H1 (cell line): ENCODE measurements at regions not wholly inside any gene's neighbourhood (a gene's known extent, or its start where the extent isn't known, plus 50 kb on each side); places are given as distances from the start of the nearest gene placed in this dataset.

Source experiments
- CTCF ChIA-PET: fragments of 300-600 bp; sonication (Branson Sonifier 250); formaldehyde crosslinking; loops from one replicate; lab custom pipeline; 2021; ENCODE audit not compliant: partially characterized antibody; lab: Charles Lee
- POLR2A ChIA-PET: fragments of 300-600 bp; sonication (Branson Sonifier 250); formaldehyde crosslinking; loops from one replicate; lab custom pipeline; 2021; ENCODE audit warnings: inconsistent platforms; ENCODE audit not compliant: partially characterized antibody; lab: Charles Lee
- DNase-seq, 2 experiments: peaks; one replicate each; pipeline versions ENCODE4 v3.0.0 to v3.0.0-alpha.2; 2010 to 2022; ENCODE audit warnings: low spot score in 2 of 2, low read depth in 1 of 2, mixed read lengths in 1 of 2
- FAIRE-seq: peaks from 2 replicates; lab custom pipeline; 2011; peaks lifted over from hg19 to GRCh38; lab: Jason Lieb, UNC
- H2AFZ ChIP-seq: 2 replicates; pipeline ENCODE4 v1.8.1; 2012; ENCODE audit warnings: low read length, inconsistent platforms
- H2AK5ac ChIP-seq: 2 replicates; pipeline ENCODE4 v1.6.1; 2013; ENCODE audit warnings: low read depth, low read length
- H2BK120ac ChIP-seq: replicated peaks from 2 replicates; pipeline ENCODE3; 2013; ENCODE audit warnings: low read depth, low read length, inconsistent platforms
- H2BK12ac ChIP-seq: 2 replicates; pipeline ENCODE4 v1.6.1; 2013; ENCODE audit warnings: low read depth, low read length
- H2BK15ac ChIP-seq: 2 replicates; pipeline ENCODE4 v1.6.1; 2013; ENCODE audit warnings: low read length
- H2BK20ac ChIP-seq: 2 replicates; pipeline ENCODE4 v1.6.1; 2013; ENCODE audit warnings: low read length
- H2BK5ac ChIP-seq: 2 replicates; pipeline ENCODE4 v1.6.1; 2013; ENCODE audit warnings: low read depth, low read length
- H3K14ac ChIP-seq: 2 replicates; pipeline ENCODE4 v1.6.1; 2013; ENCODE audit warnings: inconsistent platforms; ENCODE audit not compliant: insufficient read length
- H3K18ac ChIP-seq: 2 replicates; pipeline ENCODE4 v1.6.1; 2013; ENCODE audit warnings: low read length; ENCODE audit errors: extremely low read depth
- H3K23ac ChIP-seq: 2 replicates; pipeline ENCODE4 v1.6.1; 2013; ENCODE audit warnings: inconsistent platforms; ENCODE audit not compliant: insufficient read length
- H3K23me2 ChIP-seq: 2 replicates; pipeline ENCODE4 v1.6.1; 2013; ENCODE audit warnings: low read depth, low read length
- H3K27ac ChIP-seq: 2 replicates; pipeline ENCODE4 v1.6.1; 2011; ENCODE audit warnings: low read depth, low read length, inconsistent platforms
- H3K27me3 ChIP-seq, 4 experiments: replicated peaks in 1 of 4; 1 replicate in 1 of 4; 2 replicates in 3 of 4; pipeline versions ENCODE4 v1.6.1 to v1.8.1; 2011 to 2013; ENCODE audit warnings: low read length in 3 of 4, mild to moderate bottlenecking in 3 of 4, inconsistent platforms in 2 of 4, mixed read lengths in 2 of 4, moderate library complexity in 1 of 4; ENCODE audit not compliant: control insufficient read depth in 3 of 4, insufficient read depth in 3 of 4; ENCODE audit errors: extremely low read depth in 1 of 4
- H3K36me3 ChIP-seq, 4 experiments: 2 replicates each; pipeline versions ENCODE4 v1.6.1 to v1.8.1; 2011 to 2013; ENCODE audit warnings: mild to moderate bottlenecking in 4 of 4, low read length in 3 of 4, moderate library complexity in 2 of 4, control low read depth in 1 of 4, inconsistent platforms in 1 of 4; ENCODE audit not compliant: insufficient read depth in 4 of 4, control insufficient read depth in 2 of 4
- H3K4ac ChIP-seq: replicated peaks from 2 replicates; pipeline ENCODE3; 2013; ENCODE audit warnings: low read length, low read depth, mixed read lengths, inconsistent platforms; ENCODE audit not compliant: insufficient read length
- H3K4me1 ChIP-seq, 4 experiments: replicated peaks in 1 of 4; 1 replicate in 1 of 4; 2 replicates in 3 of 4; pipeline versions ENCODE4 v1.6.1 to v1.8.1; 2011 to 2013; ENCODE audit warnings: low read length in 3 of 4, inconsistent platforms in 2 of 4, mixed read lengths in 1 of 4; ENCODE audit not compliant: insufficient read depth in 4 of 4, control insufficient read depth in 3 of 4
- H3K4me2 ChIP-seq, 2 experiments: 2 replicates each; pipeline versions ENCODE4 v1.6.1 to v1.8.1; 2011 to 2013; ENCODE audit warnings: low read depth in 2 of 2, low read length in 2 of 2, control low read depth in 1 of 2, inconsistent platforms in 1 of 2, mild to moderate bottlenecking in 1 of 2; ENCODE audit not compliant: insufficient read depth in 1 of 2
- H3K4me3 ChIP-seq, 4 experiments: fragments of 200-600, 300-600 bp in 1 of 4; sonication (generic), shearing (Covaris generic), sonication (Bioruptor Twin) in 1 of 4; 2 replicates each; pipeline versions ENCODE4 v1.5.1 to v1.8.1; 2011 to 2016; ENCODE audit warnings: low read length in 4 of 4, low read depth in 3 of 4, control low read depth in 2 of 4, inconsistent platforms in 2 of 4, mild to moderate bottlenecking in 2 of 4, mixed read lengths in 1 of 4, moderate library complexity in 1 of 4; ENCODE audit not compliant: insufficient read depth in 2 of 4; ENCODE audit errors: extremely low read depth in 1 of 4
- H3K56ac ChIP-seq: replicated peaks from 2 replicates; pipeline ENCODE3; 2013; ENCODE audit warnings: low read depth, mild to moderate bottlenecking, mixed read lengths, low read length, inconsistent platforms; ENCODE audit not compliant: insufficient read length
- H3K79me1 ChIP-seq: 2 replicates; pipeline ENCODE4 v1.6.1; 2013; ENCODE audit warnings: low read depth, low read length, control low read depth
- H3K79me2 ChIP-seq, 2 experiments: 2 replicates each; pipeline versions ENCODE4 v1.6.1 to v1.8.1; 2012 to 2013; ENCODE audit warnings: low read length in 2 of 2, mild to moderate bottlenecking in 2 of 2, inconsistent platforms in 1 of 2; ENCODE audit not compliant: insufficient read depth in 2 of 2, control insufficient read depth in 1 of 2
- H3K9ac ChIP-seq, 4 experiments: replicated peaks in 1 of 4; 1 replicate in 1 of 4; 2 replicates in 3 of 4; pipeline versions ENCODE4 v1.6.1 to v1.8.1; 2011 to 2013; ENCODE audit warnings: low read depth in 3 of 4, low read length in 3 of 4, control low read depth in 2 of 4, mild to moderate bottlenecking in 2 of 4, moderate library complexity in 2 of 4, inconsistent platforms in 1 of 4; ENCODE audit errors: extremely low read depth in 1 of 4
- H3K9me3 ChIP-seq, 2 experiments: 2 replicates each; pipeline versions ENCODE4 v1.6.1 to v1.8.1; 2012 to 2013; ENCODE audit warnings: mild to moderate bottlenecking in 2 of 2, moderate library complexity in 2 of 2, control low read depth in 1 of 2, inconsistent platforms in 1 of 2, low read depth in 1 of 2, low read length in 1 of 2, mixed read lengths in 1 of 2; ENCODE audit not compliant: insufficient read depth in 2 of 2
- H4K20me1 ChIP-seq, 2 experiments: replicated peaks in 1 of 2; 2 replicates each; pipeline versions ENCODE3 to v1.8.1; 2011 to 2013; ENCODE audit warnings: inconsistent platforms in 2 of 2, low read length in 2 of 2, mild to moderate bottlenecking in 1 of 2; ENCODE audit not compliant: insufficient read depth in 2 of 2, control insufficient read depth in 1 of 2
- H4K5ac ChIP-seq: 2 replicates; pipeline ENCODE4 v1.6.1; 2013; ENCODE audit warnings: low read length, low read depth, mixed read lengths, inconsistent platforms; ENCODE audit not compliant: insufficient read length
- H4K8ac ChIP-seq: 2 replicates; pipeline ENCODE4 v1.8.0; 2013; ENCODE audit warnings: mild to moderate bottlenecking, moderate library complexity, low read length, inconsistent platforms; ENCODE audit not compliant: insufficient read depth; ENCODE audit errors: extremely low read depth
- H4K91ac ChIP-seq: replicated peaks from 2 replicates; pipeline ENCODE3; 2013; ENCODE audit warnings: low read length, mixed read lengths, inconsistent platforms; ENCODE audit not compliant: insufficient read length
- BACH1 ChIP-seq: IDR thresholded peaks from 2 replicates; pipeline ENCODE4 v1.6.1; 2012; ENCODE audit warnings: low read length, improper control_type of control experiment
- BCL11A ChIP-seq, 2 experiments: IDR thresholded peaks; one replicate each; pipeline ENCODE4 v1.6.1; 2011; ENCODE audit warnings: low read depth in 2 of 2, low read length in 2 of 2, mild to moderate bottlenecking in 2 of 2
- CREB1 ChIP-seq: IDR thresholded peaks from 2 replicates; pipeline ENCODE4 v1.6.1; 2012; ENCODE audit warnings: inconsistent platforms
- CTBP2 ChIP-seq: IDR thresholded peaks from 2 replicates; pipeline ENCODE4 v1.7.0; 2011; ENCODE audit warnings: borderline replicate concordance, mild to moderate bottlenecking, moderate library complexity, mixed read lengths, low read length; ENCODE audit not compliant: insufficient read depth, insufficient read length
- GABPA ChIP-seq: IDR thresholded peaks from 2 replicates; pipeline ENCODE4 v1.6.1; 2011; ENCODE audit warnings: mild to moderate bottlenecking, low read length, moderate library complexity, borderline replicate concordance; ENCODE audit not compliant: insufficient read depth
- GTF2F1 ChIP-seq: IDR thresholded peaks from 2 replicates; pipeline ENCODE4 v1.6.1; 2012; ENCODE audit warnings: low read depth, low read length, improper control_type of control experiment, borderline replicate concordance
- HDAC2 ChIP-seq, 2 experiments: fragments of 300-600 bp in 1 of 2; sonication (generic) in 1 of 2; IDR thresholded peaks; 2 replicates each; pipeline ENCODE4 v1.6.1; 2011 to 2012; ENCODE audit warnings: low read depth in 2 of 2, low read length in 2 of 2, mild to moderate bottlenecking in 2 of 2, moderate library complexity in 2 of 2, borderline replicate concordance in 1 of 2, inconsistent platforms in 1 of 2
- KDM5A ChIP-seq: fragments of 200-600 bp; IDR thresholded peaks from 2 replicates; pipeline ENCODE4 v1.7.1; 2012; ENCODE audit warnings: mild to moderate bottlenecking, low read length, inconsistent platforms, mixed read lengths
- PHF8 ChIP-seq: fragments of 200-600 bp; sonication (generic); conservative IDR thresholded peaks from 2 replicates; pipeline ENCODE4 v1.7.1; 2012; ENCODE audit warnings: low read depth, mild to moderate bottlenecking, inconsistent platforms, low read length, moderate library complexity
- RFX5 ChIP-seq: IDR thresholded peaks from 2 replicates; pipeline ENCODE4 v1.6.1; 2011; ENCODE audit warnings: low read depth, low read length, improper control_type of control experiment, borderline replicate concordance
- RNF2 ChIP-seq: fragments of 200-900, 300-1000 bp; sonication (generic); IDR thresholded peaks from 2 replicates; pipeline ENCODE4 v1.7.1; 2016; ENCODE audit warnings: borderline replicate concordance, low read depth, mild to moderate bottlenecking, antibody characterized with exemption, low read length; ENCODE audit not compliant: poor library complexity, severe bottlenecking; ENCODE audit errors: missing control alignments
- RXRA ChIP-seq: IDR thresholded peaks from 2 replicates; pipeline ENCODE4 v1.6.1; 2011; ENCODE audit warnings: low read depth, mild to moderate bottlenecking, low read length, moderate library complexity; ENCODE audit not compliant: insufficient read depth
- SAP30 ChIP-seq: fragments of 300-600 bp; sonication (generic); IDR thresholded peaks from 2 replicates; pipeline ENCODE4 v1.7.1; 2012; ENCODE audit warnings: low read length, moderate library complexity, mild to moderate bottlenecking, inconsistent platforms; ENCODE audit not compliant: insufficient read depth, insufficient replicate concordance
- TAF7 ChIP-seq: optimal IDR thresholded peaks from 2 replicates; pipeline ENCODE3; 2011; ENCODE audit warnings: low read depth, mild to moderate bottlenecking, inconsistent platforms, low read length, moderate library complexity, borderline replicate concordance
- WGBS, 2 experiments: shearing (Covaris generic) in 1 of 2; methylation state at CpG; one replicate each; pipeline versions ENCODE4 v1.1.6 to v1.1.7; 2013 to 2015; ENCODE audit warnings: low lambda C conversion rate in 2 of 2, mixed read lengths in 2 of 2, inconsistent platforms in 1 of 2, low coverage in 1 of 2, missing lambda C conversion rate in 1 of 2; ENCODE audit not compliant: insufficient replicate concordance in 2 of 2, insufficient coverage in 1 of 2, insufficient read length in 1 of 2; ENCODE audit errors: extremely low coverage in 1 of 2, missing lambda C conversion rate in 1 of 2; 5-methylcytosine and 5-hydroxymethylcytosine counted together

DNA sequence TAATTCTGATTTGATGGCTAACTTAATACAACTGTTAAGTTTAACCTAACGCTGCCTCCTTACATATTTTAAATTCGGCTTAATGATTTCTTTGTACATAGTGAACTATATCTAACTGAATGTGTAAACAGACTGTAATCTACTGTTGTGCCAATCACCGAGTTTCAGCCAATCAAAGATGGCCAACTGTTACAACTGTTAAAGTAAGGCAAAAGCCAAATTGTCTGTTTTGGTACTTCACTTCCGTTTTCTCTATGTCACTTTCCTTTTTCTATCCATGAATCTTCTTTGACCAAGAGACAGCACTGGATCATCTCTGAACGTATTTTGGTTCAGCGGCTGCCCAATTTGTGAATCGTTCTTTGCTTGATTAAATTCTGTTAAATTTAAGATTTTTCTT is 137.0 kb downstream of the LMLN start:
- Histone ChIP-seq H2AFZ (no peak overlapping the region), H3K56ac (no peak overlapping the region), H2BK15ac (no peak overlapping the region), H2AK5ac (no peak overlapping the region), H3K4me1 (no peaks in the 10 kb centered on the region), H3K4me2 (no peak overlapping the region), H4K91ac (no peak overlapping the region), H3K9ac (no peak overlapping the region), H3K9me3 (no peaks in the 10 kb centered on the region), H2BK120ac (no peak overlapping the region), H4K20me1 (no peaks in the 10 kb centered on the region), H2BK20ac (no peak overlapping the region), H3K23me2 (no peaks in the 10 kb centered on the region), H3K14ac (no peak overlapping the region), H3K18ac (no peak overlapping the region), H3K36me3 (no peaks in the 10 kb centered on the region), H4K8ac (no peak overlapping the region), H3K4me3 (no peak overlapping the region), H3K4ac (no peak overlapping the region), H4K5ac (no peak overlapping the region), H3K79me1 (no peaks in the 10 kb centered on the region), H3K23ac (no peak overlapping the region), H3K79me2 (no peaks in the 10 kb centered on the region), H2BK12ac (no peak overlapping the region), H2BK5ac (no peak overlapping the region), H3K27me3 (no peaks in the 10 kb centered on the region; a peak in 1 of 7 replicates), H3K27ac (no peak overlapping the region)
- DNase-seq (no peak), FAIRE-seq (no peak)
- WGBS, 2 experiments = 82% methylated on average over 7 of the region's 7 CpGs; no CpG with 5 or more reads in 1 of the 2 experiments
- POLR2A ChIA-PET = no interaction called here
- CTCF ChIA-PET = no interaction called here
- TF ChIP-seq HDAC2 (IDR thresholded peaks at IDR 0.05; ENCODE audit: borderline replicate concordance in 1 of 2, low read depth in 2 of 2, low read length in 2 of 2) (no peak), SAP30 (no peak), TAF7 (no peak), RNF2 (no peak), CREB1 (no peak), PHF8 (no peak), BCL11A (IDR thresholded peaks at IDR 0.05; ENCODE audit: low read depth in 2 of 2, low read length in 2 of 2) (no peak), GABPA (no peak), CTBP2 (no peak), RXRA (no peak), GTF2F1 (no peak), KDM5A (no peak), RFX5 (no peak), BACH1 (no peak)
